Lower leg skin (tissue), 3 donors: ENCODE measurements at regions not wholly inside any gene's neighbourhood (a gene's known extent, or its start where the extent isn't known, plus 50 kb on each side); places are given as distances from the start of the nearest gene placed in this dataset.

Experiments
- POLR2A ChIP-seq, 2 donors: fragments of 450-650 bp; IDR thresholded peaks; one replicate each; pipeline ENCODE4 v1.6.1; 2016 to 2017; ENCODE audit warnings: antibody characterized with exemption in 2 of 2, mild to moderate bottlenecking in 1 of 2, moderate library complexity in 1 of 2
- TF ChIP-seq, protein P1 (sequence below), 3 donors: fragments of 450-650 bp; IDR thresholded peaks; one replicate each; pipeline ENCODE4 v1.5.1; 2016; ENCODE audit warnings: antibody characterized with exemption in 3 of 3, mild to moderate bottlenecking in 3 of 3, moderate library complexity in 2 of 3

DNA sequence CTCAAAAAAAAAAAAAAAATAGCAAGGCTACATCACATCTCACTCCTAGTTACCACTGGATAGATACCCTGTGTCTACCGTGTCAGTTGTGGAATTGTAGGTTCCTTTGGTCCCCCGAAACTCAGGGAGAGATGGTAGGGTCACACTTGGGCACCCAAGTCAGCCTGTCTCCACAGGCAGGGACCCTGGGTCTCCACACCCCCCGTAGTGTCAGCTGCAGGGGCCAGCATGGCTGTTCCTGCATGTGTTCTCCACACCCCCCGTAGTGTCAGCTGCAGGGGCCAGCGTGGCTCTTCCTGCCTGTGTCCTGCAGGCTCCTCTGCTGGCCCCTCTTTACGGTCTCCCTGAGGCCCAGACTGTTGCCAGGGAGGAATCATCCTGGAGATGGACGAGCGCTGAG lies 282.1 kb downstream of the BRD1 start:
- TF ChIP-seq, protein P1, sequence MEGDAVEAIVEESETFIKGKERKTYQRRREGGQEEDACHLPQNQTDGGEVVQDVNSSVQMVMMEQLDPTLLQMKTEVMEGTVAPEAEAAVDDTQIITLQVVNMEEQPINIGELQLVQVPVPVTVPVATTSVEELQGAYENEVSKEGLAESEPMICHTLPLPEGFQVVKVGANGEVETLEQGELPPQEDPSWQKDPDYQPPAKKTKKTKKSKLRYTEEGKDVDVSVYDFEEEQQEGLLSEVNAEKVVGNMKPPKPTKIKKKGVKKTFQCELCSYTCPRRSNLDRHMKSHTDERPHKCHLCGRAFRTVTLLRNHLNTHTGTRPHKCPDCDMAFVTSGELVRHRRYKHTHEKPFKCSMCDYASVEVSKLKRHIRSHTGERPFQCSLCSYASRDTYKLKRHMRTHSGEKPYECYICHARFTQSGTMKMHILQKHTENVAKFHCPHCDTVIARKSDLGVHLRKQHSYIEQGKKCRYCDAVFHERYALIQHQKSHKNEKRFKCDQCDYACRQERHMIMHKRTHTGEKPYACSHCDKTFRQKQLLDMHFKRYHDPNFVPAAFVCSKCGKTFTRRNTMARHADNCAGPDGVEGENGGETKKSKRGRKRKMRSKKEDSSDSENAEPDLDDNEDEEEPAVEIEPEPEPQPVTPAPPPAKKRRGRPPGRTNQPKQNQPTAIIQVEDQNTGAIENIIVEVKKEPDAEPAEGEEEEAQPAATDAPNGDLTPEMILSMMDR (IDR thresholded peaks at IDR 0.05): no peak
- no peak for TF ChIP-seq POLR2A (IDR thresholded peaks at IDR 0.05)
